ENCODE measurements at regions not wholly inside any gene's neighbourhood (a gene's known extent, or its start where the extent isn't known, plus 50 kb on each side); places are given as distances from the start of the nearest gene placed in this dataset.

GRCh38 chr10:43000021-43000411 is 76.9 kb upstream of the RET start:
- no peaks in the 10 kb centered on the region; the same call in none of the 2 replicates for H3K27me3 Mint-ChIP-seq (ENCODE audit: low read depth)
- Histone ChIP-seq H3K9me3 (ENCODE audit: control insufficient read depth, low read depth, low read length) (no peaks in the 10 kb centered on the region), H3K23ac (ENCODE audit: insufficient read length, low read depth, low read length) (no peak overlapping the region), H3K18ac (ENCODE audit: insufficient read length, low read depth, low read length) (no peak overlapping the region), H3K9ac (ENCODE audit: extremely low read depth, insufficient read length, low read length) (no peak overlapping the region), H3K23me2 (ENCODE audit: insufficient read length, low read depth, low read length, poor library complexity, severe bottlenecking) (no peaks in the 10 kb centered on the region), H4K20me1 (ENCODE audit: control insufficient read depth, insufficient read depth, insufficient read length) (no peaks in the 10 kb centered on the region), H2BK20ac (ENCODE audit: low read depth, low read length, poor library complexity, severe bottlenecking) (no peak overlapping the region), H3K27ac (ENCODE audit: insufficient read length, low read depth, low read length) (no peak overlapping the region), H3K56ac (ENCODE audit: insufficient read length, low read depth, low read length) (no peak overlapping the region), H3K79me2 (ENCODE audit: insufficient read depth, low read length) (no peaks in the 10 kb centered on the region), H3T11ph (ENCODE audit: low read length) (no peak overlapping the region), H3K14ac (ENCODE audit: insufficient read depth, low read length) (no peak overlapping the region), H2BK120ac (ENCODE audit: low read depth, low read length, poor library complexity, severe bottlenecking) (no peak overlapping the region), H2AFZ (ENCODE audit: low read length) (no peak overlapping the region), H2BK15ac (ENCODE audit: low read depth, low read length) (no peak overlapping the region), H2BK5ac (ENCODE audit: insufficient read length, low read length) (no peak overlapping the region), H4K5ac (ENCODE audit: insufficient read length, low read depth, low read length) (no peak overlapping the region), H3K27me3 (ENCODE audit: insufficient read depth, low read length) (no peaks in the 10 kb centered on the region), H4K8ac (replicated peaks; ENCODE audit: insufficient read length, low read depth, low read length) (no peak overlapping the region), H2BK12ac (ENCODE audit: insufficient read length, low read depth, low read length) (no peak overlapping the region), H4K91ac (ENCODE audit: insufficient read length, low read depth, low read length) (no peak overlapping the region), H3K4me2 (ENCODE audit: insufficient read depth, insufficient read length, low read length) (no peak overlapping the region), H3K4ac (ENCODE audit: low read depth, low read length) (no peak overlapping the region), H2AK5ac (ENCODE audit: insufficient read length, low read length) (no peak overlapping the region), H3K79me1 (ENCODE audit: insufficient read depth, low read depth, low read length, poor library complexity, severe bottlenecking) (no peaks in the 10 kb centered on the region), H3K4me1 (ENCODE audit: insufficient read depth, low read length) (no peaks in the 10 kb centered on the region)
- TF ChIP-seq CTCF (conservative IDR thresholded peaks at IDR 0.05): no peak
- DNase-seq: no peak
- H3K9me3 Mint-ChIP-seq: no peaks in the 10 kb centered on the region; a peak in 2 of 5 replicates
- no peaks in the 10 kb centered on the region for H3K36me3 Mint-ChIP-seq (ENCODE audit: insufficient read depth in 1 of 3, low read depth in 3 of 3)
- H3K27ac Mint-ChIP-seq: no peak overlapping the region
- no peaks in the 10 kb centered on the region for H3K4me1 Mint-ChIP-seq
- H3K4me3 Mint-ChIP-seq: no peak overlapping the region
- WGBS (ENCODE audit: extremely low coverage, insufficient read length, low lambda C conversion rate): no CpG with 5 or more reads among the region's 3 CpGs

All from H9 (cell line).